ENCODE measurements at regions not wholly inside any gene's neighbourhood (a gene's known extent, or its start where the extent isn't known, plus 50 kb on each side); places are given as distances from the start of the nearest gene placed in this dataset.

DNA sequence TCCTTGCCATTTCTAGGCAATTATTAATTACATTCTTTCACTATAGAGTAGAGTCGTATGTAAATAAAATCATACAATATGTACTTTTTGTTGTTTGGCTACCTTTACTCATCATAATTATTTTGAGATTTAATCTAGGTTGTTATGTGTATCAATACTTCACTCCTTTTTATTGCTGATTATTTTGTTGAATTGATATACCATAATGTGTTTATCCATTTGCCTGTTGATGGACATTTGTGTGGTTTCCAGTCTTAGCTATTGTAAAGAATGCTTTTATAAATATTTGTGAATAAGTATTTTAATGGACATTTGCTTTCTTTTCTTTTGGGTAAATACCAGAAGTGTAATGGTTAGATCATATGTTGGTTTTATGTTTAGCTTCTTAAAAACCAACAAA is 174.0 kb downstream of the RAMP3 start:
- TF ChIP-seq, protein P1, sequence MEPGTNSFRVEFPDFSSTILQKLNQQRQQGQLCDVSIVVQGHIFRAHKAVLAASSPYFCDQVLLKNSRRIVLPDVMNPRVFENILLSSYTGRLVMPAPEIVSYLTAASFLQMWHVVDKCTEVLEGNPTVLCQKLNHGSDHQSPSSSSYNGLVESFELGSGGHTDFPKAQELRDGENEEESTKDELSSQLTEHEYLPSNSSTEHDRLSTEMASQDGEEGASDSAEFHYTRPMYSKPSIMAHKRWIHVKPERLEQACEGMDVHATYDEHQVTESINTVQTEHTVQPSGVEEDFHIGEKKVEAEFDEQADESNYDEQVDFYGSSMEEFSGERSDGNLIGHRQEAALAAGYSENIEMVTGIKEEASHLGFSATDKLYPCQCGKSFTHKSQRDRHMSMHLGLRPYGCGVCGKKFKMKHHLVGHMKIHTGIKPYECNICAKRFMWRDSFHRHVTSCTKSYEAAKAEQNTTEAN (CRISPR knock-in tag; IDR thresholded peaks at IDR 0.05), result no peak
- TF ChIP-seq, protein P2, sequence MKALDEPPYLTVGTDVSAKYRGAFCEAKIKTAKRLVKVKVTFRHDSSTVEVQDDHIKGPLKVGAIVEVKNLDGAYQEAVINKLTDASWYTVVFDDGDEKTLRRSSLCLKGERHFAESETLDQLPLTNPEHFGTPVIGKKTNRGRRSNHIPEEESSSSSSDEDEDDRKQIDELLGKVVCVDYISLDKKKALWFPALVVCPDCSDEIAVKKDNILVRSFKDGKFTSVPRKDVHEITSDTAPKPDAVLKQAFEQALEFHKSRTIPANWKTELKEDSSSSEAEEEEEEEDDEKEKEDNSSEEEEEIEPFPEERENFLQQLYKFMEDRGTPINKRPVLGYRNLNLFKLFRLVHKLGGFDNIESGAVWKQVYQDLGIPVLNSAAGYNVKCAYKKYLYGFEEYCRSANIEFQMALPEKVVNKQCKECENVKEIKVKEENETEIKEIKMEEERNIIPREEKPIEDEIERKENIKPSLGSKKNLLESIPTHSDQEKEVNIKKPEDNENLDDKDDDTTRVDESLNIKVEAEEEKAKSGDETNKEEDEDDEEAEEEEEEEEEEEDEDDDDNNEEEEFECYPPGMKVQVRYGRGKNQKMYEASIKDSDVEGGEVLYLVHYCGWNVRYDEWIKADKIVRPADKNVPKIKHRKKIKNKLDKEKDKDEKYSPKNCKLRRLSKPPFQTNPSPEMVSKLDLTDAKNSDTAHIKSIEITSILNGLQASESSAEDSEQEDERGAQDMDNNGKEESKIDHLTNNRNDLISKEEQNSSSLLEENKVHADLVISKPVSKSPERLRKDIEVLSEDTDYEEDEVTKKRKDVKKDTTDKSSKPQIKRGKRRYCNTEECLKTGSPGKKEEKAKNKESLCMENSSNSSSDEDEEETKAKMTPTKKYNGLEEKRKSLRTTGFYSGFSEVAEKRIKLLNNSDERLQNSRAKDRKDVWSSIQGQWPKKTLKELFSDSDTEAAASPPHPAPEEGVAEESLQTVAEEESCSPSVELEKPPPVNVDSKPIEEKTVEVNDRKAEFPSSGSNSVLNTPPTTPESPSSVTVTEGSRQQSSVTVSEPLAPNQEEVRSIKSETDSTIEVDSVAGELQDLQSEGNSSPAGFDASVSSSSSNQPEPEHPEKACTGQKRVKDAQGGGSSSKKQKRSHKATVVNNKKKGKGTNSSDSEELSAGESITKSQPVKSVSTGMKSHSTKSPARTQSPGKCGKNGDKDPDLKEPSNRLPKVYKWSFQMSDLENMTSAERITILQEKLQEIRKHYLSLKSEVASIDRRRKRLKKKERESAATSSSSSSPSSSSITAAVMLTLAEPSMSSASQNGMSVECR (CRISPR knock-in tag; IDR thresholded peaks at IDR 0.05; ENCODE audit: borderline replicate concordance), result no peak
- TF ChIP-seq SMAD4 (CRISPR knock-in tag; IDR thresholded peaks at IDR 0.05), result no peak
- no peak for TF ChIP-seq ZNF423 (CRISPR knock-in tag; IDR thresholded peaks at IDR 0.05)
- TF ChIP-seq JUN (CRISPR knock-in tag; IDR thresholded peaks at IDR 0.05), result no peak
- TF ChIP-seq, protein P3, sequence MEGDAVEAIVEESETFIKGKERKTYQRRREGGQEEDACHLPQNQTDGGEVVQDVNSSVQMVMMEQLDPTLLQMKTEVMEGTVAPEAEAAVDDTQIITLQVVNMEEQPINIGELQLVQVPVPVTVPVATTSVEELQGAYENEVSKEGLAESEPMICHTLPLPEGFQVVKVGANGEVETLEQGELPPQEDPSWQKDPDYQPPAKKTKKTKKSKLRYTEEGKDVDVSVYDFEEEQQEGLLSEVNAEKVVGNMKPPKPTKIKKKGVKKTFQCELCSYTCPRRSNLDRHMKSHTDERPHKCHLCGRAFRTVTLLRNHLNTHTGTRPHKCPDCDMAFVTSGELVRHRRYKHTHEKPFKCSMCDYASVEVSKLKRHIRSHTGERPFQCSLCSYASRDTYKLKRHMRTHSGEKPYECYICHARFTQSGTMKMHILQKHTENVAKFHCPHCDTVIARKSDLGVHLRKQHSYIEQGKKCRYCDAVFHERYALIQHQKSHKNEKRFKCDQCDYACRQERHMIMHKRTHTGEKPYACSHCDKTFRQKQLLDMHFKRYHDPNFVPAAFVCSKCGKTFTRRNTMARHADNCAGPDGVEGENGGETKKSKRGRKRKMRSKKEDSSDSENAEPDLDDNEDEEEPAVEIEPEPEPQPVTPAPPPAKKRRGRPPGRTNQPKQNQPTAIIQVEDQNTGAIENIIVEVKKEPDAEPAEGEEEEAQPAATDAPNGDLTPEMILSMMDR (IDR thresholded peaks at IDR 0.05), result no peak
- TF ChIP-seq EMX1 (CRISPR knock-in tag; IDR thresholded peaks at IDR 0.05), result no peak
- no peak for TF ChIP-seq ZSCAN18 (CRISPR knock-in tag; IDR thresholded peaks at IDR 0.05)
- no peak for TF ChIP-seq ATF2 (CRISPR knock-in tag; IDR thresholded peaks at IDR 0.05; ENCODE audit: borderline replicate concordance, low read depth)
- TF ChIP-seq NR3C1 (CRISPR knock-in tag; conservative IDR thresholded peaks at IDR 0.05; ENCODE audit: low read depth), result no peak
- TF ChIP-seq, protein P4, sequence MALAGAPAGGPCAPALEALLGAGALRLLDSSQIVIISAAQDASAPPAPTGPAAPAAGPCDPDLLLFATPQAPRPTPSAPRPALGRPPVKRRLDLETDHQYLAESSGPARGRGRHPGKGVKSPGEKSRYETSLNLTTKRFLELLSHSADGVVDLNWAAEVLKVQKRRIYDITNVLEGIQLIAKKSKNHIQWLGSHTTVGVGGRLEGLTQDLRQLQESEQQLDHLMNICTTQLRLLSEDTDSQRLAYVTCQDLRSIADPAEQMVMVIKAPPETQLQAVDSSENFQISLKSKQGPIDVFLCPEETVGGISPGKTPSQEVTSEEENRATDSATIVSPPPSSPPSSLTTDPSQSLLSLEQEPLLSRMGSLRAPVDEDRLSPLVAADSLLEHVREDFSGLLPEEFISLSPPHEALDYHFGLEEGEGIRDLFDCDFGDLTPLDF (CRISPR knock-in tag; IDR thresholded peaks at IDR 0.05), result no peak

Measured in WTC11 (cell line).